ENCODE measurements at regions not wholly inside any gene's neighbourhood (a gene's known extent, or its start where the extent isn't known, plus 50 kb on each side); places are given as distances from the start of the nearest gene placed in this dataset.
"Not testable (repeated sequence)": the region's sequence is repeated elsewhere in the genome, so short reads cannot be mapped to it uniquely, and the experiment has no call there.

DNA sequence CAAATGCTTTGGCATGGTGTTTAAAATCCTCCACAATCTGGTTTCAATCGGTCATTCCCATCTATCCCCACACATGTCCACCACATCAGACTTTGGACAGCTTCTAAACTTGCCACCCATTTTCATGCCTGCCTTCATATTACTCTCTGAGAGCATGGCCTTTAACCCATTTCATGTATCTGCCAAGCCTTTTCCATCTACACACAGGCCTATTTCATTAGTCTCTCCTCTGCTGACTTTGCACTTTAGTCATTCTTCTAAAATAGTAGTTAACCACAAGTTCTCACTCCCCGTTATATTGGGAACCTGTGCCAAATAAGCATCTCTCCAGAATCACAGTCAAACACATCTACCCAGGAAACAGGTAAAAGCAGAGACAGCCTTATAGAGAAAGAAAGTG, 142.2 kb downstream of the MZT1 start:
- DNase-seq (ENCODE audit: low spot score): no peak

DNA sequence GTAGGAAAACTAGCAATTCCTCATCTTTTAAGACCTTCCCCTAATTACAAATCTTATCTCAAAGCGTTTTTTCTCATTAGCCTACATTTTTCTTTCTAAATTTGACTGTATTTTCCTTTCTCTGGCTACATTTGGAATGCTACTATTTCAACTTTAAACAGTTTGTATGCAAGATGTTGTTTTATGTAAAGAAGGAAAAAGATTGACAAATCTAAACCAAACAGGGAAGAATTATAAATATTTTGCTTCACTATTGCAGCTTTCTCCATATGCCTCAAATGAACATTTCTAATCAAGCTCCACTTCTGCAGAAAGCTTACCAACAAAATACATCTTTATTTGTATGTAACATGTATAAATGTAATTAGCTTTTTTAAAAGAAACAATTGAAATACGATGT, 156.2 kb downstream of the MZT1 start:
- DNase-seq (ENCODE audit: low spot score): no peak

DNA sequence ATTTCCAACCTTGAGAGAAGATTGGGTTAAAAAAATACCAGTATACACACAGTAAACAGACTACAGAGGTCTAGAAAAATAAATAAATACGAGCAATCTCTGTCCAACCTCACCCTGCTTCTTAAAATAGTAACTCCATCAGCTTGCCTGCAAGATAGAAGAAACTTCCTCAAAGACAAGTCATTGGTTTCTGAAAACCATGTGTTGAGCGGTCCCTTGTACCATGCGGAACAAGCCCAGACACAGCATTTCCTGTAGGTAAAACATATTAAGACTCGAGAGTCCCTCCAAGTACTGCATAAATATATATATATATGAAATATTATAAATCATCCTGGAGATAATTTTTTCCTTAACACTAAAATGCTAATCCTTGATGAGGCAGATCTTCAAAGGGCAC, 157.4 kb downstream of the MZT1 start:
- DNase-seq (ENCODE audit: low spot score): no peak

DNA sequence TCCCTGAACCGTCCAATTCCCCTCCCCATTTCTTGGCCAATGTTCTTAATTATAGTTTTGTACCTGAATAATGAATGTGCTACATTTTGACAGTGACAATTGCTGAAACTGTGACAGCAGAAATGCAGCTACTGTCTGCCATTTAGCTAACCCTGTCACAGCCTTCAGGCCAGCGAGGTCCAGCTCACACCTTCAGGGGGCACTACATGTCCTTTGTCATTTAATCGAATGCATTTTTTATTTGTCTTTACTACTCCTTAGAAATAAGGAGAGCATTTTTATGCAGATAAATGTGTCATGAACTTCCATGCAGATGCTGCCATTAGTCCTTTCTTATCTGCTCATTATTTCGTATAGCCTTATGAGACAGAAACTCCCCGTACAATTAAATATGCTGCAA, 159.9 kb downstream of the MZT1 start:
- DNase-seq (ENCODE audit: low spot score): no peak

DNA sequence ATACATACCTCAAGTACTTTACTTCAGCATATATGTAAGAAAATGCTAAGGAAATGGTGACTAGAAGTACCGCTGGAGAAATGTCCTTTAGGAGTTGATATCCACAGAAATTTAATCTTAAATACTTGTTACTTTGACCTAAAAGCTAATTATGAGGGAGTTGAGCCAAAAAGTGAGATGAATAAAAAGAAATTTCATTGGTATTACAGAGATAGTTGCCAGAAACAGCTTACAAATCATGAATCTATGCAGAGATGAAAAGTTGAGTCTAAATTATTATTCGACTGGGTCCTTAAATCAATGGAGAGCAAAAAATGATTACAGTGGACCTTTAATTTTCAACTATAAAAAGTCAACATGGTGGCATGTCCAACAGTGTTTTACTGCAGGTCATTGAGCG, 160.9 kb downstream of the MZT1 start:
- DNase-seq (ENCODE audit: low spot score): no peak

DNA sequence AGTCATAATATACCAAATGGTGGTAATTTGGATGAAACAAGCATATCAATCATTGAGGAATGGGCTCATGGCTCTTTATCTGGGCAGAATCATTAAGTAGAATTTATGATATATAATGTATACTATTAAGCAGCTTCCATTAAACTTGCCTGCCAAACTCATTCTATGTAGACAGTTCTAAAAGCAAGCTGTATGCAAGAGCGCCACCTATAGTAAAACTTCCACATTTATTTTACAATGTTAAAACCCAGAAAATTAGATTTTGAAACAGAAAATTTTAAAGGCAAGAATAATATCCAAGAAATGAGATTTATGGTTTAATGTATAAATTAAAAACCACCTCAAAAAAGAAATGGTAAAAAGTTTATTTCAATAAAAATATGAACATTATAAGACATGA, 161.5 kb downstream of the MZT1 start:
- DNase-seq (ENCODE audit: low spot score): peak; percentile 33

DNA sequence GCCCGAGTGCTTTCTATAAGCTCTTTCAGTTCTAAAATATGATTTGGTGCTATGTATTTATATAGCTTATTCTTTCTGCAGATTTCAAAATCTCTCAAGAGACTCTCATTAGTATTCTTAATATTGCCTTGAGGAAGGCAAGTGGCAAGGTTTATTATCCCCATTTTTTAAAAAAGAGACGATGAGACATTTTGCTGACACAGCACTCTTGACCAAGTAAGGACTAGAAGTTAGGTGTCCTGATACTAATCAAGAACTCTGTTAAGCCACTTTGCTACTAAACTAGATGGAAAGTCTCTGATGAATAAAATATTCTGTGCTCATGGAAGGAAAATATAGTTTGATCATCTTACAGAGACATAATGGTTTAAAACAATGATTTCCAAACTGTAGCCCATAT, 164.7 kb downstream of the MZT1 start:
- DNase-seq (ENCODE audit: low spot score): no peak

DNA sequence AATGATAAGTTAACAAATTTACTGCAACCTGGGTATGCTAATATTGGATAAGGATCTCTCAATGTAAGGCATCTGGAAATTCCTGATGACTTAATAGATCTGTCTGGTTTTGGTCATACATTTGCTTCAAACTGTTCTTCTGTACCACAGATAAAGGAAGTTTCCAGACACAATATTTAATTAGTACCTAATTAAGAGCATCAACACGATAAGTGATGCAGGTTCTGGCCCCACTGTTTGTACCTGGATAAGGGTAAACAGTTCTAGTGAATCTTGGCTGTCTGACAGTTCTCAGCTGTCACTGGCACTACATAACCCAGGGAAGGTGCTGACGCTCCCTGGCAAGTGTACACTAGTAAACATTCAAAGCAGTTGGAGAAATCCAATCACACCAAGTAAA, 165.6 kb downstream of the MZT1 start:
- no peak for DNase-seq (ENCODE audit: low spot score)

DNA sequence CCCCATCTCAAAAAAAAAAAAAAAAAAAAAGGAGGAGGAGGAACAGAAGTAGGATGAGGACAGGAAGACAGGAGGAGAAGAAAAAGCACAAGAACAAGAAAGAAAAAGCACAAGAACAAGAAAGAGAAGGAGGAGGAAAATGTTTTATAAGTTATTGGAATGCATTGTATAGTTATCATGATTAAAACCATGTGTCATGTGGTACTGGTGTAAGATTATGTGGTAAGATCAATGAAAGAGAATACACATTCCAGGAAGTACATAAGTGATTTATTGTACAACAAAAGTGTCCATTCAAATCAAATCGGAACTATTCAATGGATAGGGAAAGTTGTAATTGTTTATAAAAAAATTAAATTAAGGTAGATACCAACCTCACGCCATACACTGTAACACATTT, 167.7 kb downstream of the MZT1 start:
- no peak for DNase-seq (ENCODE audit: low spot score)

DNA sequence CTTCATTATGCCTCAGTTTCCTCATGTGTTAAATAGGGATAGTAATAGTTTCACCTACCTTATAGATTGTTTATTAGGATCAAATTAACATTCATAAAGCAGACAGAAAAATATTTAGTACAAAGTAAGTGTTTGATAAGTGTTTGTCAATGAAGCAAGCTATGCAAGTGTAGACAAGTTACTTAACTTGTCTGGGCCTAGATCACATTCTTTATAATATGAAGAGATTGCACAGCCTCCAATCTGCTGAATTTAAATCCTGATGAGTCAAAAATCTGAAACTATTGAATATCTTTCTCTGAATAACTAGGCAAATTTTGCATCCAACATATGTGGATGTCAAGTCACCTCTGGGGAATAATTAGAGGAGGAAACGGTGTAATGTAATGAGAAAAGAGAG, 170.5 kb downstream of the MZT1 start:
- DNase-seq (ENCODE audit: low spot score): no peak

DNA sequence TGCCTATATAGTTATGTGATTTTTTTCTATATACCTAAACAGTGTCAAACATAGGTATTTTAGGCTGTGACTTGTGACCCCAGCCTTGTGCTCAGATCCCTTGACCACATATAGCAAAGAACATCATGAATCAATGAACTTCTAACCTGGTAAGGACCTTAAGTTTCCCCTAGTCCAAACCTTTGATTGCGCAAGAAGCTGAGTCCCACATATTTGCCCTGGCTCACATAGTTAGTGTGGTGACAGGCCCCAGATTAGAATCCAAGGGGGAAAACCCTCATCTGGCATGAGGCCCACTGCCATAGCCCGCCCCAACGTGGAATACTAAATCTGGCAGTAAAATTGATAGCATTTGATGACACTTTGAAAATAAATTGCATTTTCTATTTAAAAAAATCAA, 171.8 kb downstream of the MZT1 start:
- no peak for DNase-seq (ENCODE audit: low spot score)

DNA sequence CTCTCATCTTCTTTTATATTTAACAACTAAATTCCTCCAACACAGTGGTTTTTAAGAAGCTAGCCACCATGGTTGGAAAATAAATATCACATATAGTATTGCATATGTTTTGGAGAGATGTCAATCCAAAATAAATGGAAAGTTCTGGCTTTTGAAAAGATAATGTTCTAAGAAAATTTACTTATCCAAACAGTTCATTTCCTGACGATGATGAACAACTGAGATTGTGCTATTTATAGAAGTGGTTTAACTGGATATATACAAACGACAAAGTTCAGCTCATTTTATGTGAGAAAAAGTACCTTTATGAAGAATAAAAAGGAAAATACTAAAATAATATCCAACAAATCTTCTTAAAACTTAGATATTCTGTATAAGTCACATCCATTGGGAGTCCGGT, 174.7 kb downstream of the MZT1 start:
- DNase-seq (ENCODE audit: low spot score): no peak

DNA sequence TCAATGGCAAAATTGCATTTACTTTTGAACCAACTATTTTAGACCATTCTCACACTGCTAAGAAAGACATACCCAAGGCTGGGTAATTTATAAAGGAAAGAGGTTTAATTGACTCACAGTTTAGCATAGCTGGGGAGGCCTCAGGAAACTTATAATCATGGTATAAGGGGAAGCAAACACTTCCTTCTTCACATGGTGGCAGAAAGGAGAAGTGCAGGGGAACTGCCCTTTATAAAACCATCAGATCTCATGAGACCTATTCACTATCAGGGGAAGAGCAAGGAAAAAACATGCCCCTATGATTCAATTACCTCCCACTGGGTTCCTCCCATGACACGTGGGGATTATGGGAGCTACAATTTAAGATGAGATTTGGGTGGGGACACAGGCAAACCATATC, 181.5 kb downstream of the MZT1 start:
- not testable (repeated sequence) for DNase-seq (ENCODE audit: low spot score)

DNA sequence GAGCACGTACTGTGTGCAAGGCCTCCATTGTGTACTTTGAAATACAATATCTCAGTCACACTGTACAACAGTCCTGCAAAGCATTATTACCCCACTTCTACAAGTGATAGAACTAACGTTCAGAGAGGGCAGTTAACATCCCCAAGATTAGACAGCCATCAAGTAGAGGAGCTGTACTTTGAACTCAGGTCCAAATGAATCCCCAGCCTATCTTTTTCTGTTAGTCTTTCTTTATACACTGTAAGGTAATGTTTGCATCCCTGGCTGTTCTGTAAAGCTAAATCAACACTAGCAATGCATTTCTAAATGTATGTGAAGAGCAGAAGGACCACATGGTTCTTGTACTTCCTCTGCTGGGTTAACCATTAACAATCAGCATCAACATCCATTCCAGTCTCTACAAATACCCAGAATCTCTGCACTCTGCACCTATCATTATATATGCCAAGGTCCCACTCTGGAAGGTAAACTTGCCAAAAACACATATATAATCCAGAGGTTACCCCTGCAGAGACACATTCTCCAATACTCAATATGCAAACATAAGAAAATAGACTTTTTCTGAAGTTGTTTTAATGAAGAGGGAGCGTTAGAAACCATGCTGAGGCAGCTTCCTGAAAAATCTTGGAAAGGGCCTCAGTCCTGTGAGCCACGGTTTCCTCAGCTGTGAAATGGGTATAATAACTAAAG, 182.3 kb downstream of the MZT1 start:
- no peak for DNase-seq (ENCODE audit: low spot score)

DNA sequence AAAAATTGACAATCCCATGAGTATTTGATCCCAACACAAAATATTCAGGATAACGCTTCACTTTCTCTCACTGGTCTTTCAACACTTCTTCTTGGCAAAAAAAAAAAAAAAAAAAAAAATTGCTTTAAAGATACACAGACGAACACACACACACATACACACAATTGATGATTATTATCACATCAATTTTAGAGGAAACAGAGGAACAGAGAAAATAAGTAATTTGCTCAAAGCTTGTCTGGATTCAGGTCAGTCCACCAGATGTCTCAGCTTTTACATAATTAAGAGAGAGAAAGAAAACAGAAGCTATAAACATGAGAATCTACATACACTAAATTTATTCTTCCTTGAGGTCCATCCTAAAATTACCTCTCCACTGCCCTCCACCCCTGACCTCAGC, 183.4 kb downstream of the MZT1 start:
- DNase-seq (ENCODE audit: low spot score): no peak

DNA sequence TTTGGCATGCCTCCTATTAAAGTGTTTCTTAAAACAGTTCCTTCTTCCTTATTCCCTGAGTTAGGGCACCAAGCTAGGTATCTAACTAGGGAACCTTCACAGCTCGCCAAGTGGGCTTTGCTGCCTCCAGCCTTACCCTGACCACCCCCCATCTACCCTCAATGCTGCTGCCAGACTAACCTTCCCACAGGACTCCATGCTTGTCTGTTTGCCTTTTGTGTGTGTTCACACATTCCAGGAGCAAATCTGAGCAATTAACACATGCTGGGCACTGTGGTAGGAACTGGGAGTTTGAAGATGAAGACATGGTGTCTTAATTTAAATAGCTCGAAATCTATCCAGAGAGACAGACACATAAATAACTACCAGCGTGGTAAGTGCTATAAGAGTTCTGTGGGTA, 185.2 kb downstream of the MZT1 start:
- no peak for DNase-seq (ENCODE audit: low spot score)

DNA sequence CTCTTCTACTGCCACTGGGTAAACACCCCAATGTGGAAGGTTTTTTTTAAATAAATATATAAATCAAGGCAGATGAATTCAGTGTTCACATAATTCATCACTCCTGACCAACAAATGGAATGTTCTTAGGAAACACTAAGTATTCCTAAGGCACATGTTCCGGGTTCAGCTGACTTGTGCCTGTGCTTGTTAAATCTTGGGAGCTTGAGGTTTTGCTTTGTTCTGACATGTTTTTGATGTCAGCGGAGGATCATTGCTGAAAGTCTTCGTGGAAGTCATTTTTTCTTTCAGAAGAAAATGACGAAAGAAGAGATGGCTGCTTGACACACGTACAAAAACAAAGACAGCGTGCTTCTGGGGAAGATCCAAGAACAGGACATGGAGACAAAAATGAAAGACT, 185.8 kb downstream of the MZT1 start:
- DNase-seq (ENCODE audit: low spot score): no peak

DNA sequence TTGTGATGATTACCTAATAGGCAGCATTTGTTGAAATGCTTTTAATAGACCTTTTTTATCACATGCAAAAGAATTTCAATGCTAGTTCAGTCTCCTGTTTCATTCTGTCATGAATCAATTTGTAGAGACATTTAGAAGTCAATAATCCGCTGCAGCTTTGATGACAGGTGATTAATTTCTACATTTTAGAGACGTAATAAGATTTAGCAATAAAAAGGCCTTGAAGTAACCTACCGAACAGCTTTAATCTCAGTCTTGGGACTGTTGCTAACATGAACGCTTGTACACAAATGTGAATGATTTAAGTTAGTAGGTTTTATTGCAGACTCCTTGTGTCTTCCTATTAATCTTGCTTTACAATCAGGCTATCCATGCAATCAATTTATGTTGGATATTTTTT, 186.5 kb downstream of the MZT1 start:
- DNase-seq (ENCODE audit: low spot score): no peak

DNA sequence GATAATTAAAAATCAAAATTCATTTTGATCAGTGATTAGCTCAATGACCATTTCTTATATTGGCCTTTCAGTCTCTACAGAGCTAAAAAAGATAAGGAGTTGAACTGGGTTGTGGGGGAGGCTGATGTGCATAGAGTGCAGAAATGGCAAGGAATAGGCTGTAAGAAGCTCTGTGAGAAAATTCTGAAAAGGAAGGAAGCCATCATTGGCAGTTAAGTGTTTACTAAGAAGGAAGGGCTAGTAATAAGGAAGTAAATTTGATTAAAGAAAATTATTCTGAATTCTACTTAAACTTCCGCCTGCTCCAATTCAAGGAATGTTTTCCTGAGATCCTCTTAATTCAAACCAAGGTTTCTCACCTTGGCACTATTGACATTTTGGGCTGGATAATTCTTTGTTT, 187.5 kb downstream of the MZT1 start:
- no peak for DNase-seq (ENCODE audit: low spot score)

DNA sequence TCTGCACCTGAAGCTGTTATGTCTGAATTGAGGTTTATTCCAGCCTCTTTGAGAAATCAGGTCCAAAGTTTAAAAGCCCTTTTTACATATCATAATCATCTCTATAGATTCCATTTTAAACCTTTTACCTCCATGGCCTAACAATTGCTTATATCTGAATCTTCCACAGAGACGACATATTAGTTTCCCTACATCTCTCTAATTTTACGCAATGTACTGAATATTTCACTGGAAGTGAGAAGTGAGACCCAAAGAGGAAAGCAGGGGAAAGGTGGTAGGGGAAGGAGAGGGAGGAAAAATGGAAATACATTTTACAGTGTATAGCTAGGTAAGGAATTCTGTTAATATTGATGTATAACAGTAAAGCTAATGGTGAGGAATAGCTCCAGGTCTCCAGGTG, 189.6 kb downstream of the MZT1 start:
- no peak for DNase-seq (ENCODE audit: low spot score)

DNA sequence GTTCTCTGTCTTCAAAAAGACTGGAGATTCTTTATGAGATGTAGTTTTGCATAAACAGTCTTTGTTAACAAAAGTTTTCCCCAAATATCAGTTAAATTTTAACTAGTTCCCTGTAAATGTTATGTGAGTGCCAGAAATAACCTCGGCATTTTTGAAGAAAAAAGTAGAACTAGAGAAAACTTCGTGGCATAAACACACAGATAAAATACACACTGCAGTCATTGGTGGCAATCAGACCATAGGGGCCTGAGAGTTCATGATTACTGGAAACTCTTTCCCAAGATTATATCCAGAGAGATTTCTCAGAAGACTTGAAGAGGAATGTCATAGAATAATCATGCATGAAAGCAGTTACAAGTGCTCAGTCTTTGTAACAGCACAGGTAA, 190.0 kb downstream of the MZT1 start:
- no peak for DNase-seq (ENCODE audit: low spot score)

DNA sequence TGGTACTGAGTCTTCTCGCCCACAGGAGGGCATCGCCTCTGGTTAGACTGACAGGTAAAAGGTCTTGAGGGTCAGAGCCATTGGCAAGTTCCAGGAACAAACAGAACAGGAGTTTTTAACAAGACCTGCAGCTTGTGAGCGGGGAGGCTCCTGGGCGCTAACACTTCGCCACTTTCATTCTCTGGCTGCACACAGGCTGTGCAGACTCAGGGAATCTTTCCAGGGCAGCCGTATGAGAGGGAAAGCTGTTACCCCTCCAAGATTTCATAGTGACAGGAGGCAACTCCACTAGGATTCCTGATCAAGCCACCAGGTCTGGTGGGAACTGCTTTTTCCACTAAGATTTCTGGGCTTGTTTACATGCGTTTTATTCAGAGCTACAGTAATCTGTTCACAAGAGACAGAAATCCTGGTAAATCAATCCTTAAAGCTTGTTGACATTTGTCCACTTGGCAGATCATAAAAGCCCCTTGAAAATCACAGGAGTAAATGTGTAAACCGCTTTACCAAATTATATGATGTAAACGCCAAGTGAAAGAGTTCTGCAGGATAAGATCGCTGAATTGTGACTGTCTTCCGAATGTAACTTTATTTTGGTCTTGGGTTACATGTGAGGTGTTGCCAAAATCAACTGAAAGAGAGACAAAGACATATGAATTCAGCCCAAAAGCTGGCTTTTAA, 190.6 kb downstream of the MZT1 start:
- peak; percentile 6 for DNase-seq (ENCODE audit: low spot score)

DNA sequence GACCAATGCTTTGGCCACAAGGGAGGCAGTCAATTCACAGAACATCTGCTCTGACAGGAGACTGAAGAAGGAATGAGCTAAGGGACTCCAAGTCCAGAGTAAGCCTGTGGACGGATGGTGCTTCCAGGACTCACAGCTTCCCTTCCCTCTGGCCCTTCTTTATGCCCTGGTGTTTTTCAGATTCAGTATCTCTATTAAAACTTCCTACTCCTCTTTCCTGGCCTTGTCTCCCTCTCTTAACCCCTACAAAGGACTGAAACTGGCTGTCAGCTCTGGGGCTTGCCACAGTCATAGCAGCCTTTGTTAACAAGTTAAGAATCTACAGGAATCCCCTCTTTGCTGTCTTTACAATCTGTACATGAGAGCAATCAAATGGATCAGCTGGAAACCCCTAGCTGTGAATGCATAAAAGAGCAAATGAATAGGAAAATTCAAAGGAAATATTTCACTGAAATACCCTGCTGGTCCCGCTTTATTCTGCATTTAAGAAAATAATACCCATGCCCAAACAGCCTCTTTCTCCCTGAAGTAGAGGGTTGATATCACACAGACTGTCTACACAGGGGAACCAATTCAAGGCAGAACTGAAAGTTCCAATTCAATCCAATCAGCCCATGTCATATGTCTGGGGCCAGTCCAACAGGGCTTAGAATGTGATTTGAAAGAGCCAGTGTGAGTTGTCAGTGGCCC, 192.3 kb downstream of the MZT1 start:
- DNase-seq (ENCODE audit: low spot score): no peak

DNA sequence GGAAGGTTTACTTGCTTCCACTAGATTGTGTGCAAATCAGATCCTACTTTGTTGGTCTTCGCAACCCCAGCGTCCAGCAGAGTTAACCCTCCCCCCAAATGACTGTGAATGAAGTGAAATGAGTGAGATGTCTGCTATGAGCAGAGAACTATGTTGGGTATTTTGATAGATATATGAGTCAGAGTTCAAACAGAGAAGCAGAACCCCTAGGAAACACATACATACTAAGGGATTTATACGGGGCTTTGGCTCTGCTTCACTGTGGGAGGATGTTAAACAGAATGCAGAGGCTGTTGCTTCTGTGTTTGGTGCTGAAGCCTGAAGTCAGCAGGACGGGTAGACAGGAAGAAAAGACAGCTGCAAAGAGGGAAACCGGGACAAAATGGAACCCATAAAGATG, 197.0 kb downstream of the MZT1 start:
- DNase-seq (ENCODE audit: low spot score): no peak
